HG03342 (cell line): ENCODE measurements at regions not wholly inside any gene's neighbourhood (a gene's known extent, or its start where the extent isn't known, plus 50 kb on each side); places are given as distances from the start of the nearest gene placed in this dataset.

ENCODE experiments used
- ATAC-seq: cut with Tn5 transposase; IDR thresholded peaks from one replicate; pipeline ENCODE4 v1.9.1; 2021; ENCODE audit warnings: mild to moderate bottlenecking, moderate library complexity; ENCODE audit not compliant: unreplicated experiment

DNA sequence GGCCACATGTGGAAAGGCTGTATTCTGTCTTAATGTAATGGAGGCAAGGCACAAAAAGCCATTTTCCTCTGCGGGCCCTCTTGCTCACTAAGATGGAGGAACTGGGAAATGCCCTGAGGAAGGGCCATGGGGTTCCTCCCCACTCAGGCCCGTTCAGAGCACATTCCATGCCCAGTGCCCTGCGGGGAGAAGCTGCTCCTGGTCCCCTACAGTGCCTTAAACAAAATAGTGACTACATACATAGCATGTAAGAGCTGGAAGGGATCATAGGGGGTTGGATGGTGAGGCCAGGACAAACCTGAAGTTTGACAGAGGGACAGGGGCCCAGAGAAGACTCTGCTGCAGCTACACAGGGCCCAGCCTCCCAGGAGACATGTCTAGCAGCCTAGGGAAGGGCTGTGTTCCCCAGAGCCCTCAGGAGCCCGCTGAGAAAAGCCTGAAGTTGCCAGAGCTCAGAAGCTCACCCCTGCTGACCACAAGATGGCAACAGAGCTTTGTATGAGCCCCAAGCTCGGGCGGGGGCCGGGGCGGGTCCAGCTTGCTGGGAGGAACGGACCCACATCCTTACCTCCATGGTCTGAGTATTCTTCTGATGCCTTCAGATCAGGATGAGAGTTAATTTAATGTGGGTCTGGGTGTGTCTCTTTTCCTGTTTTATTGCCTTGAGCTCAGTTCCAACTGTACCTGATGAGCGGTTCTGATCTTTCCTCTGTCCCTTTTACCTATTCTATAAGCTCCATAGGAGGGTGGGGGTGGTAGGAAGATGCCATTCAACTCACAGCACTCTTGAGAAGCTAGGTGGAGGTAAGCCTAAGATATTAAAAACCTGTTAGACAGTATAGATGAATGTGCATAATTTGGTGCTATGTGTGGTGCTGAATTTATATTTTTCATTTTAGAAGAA, 242.9 kb downstream of the CDC5L start:
- no peak for ATAC-seq

DNA sequence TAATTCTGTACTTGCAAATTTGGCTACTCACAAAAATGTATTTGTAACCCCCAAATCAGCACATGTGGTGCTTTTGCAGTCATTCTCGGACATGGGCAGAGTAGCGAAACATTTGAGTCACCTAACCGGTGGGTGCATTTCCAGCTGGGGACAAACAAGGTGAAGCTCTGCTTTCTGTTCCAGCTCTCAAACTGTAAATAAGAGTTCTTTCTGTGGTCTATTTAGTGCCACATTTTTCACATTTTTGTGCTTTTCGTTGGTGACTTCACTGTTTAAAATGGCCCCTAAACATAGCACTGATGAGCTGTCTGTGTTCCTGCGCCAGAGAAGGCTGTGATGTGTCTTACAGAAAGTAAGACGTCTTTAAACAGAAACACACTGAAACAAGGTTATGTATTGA, 244.5 kb downstream of the CDC5L start:
- no peak for ATAC-seq

DNA sequence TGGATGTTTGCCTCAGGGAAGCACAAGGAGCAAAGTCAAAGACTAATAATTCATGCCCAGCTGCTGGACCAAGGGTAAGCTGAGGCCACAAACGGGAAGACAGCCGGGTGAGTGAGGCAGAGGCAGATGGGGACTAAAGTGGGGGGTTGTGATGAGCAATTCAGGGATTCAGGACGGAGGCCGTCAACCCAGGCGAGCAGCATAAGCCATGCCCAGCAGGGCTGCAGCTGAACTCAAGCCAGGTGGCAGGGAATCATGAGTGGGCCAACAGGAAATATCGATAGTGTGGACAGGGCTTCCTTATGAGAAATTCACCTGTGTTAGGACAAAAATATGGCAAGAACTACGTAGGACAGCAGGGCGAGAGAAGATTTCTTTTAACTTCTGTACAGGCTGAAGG, 246.8 kb downstream of the CDC5L start:
- no peak for ATAC-seq

DNA sequence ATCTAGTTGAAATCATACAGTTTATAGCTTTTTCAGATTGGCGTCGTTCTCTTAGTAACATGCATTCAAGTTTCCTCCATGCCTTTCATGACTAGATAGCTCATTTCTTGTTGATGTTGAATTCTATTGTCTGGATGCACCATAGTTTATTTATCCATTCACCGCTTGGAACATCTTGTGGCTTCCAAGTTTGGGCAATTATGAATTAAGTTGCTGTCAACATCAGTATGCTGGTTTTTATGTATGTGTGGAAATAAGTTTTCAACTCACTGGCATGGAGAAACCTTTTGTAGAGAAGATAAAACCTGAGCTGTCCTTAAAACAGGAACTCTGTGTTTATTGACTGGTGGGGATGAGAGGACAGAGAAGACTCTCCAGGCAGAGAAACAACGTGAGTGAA, 248.0 kb downstream of the CDC5L start:
- ATAC-seq: no peak

DNA sequence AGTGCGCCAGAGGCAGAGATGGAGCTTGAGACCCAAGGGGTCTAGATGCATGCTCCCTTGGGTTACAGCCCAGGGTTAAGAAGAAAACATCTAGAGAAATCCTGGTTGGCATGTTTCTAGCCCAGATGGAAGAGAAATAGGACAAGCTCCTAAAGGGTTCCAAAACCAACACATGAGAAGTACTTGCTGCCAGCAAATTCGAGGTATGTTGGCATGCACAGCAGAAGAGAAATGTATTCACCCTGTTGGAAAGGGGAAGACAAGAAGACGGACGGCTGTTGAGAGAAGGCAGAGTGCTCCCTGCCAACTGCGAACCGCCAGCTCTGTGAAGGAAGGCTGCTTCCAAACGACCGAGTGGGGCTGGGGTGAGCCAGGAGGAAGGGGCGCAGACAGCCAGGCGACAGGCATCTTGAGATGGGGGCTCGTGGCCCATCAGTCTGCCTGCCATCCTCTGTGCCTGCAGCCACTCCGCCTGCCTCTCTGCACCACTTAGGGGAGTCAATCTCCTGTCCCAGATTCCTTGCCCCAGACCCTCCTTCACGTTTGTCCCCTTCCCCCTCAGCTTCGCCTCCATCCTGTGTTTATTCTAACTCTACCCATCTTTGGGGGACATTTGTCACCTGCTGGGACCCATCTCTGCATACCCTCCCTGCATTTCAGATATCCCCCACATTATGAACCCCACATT, 249.2 kb downstream of the CDC5L start:
- no peak for ATAC-seq

DNA sequence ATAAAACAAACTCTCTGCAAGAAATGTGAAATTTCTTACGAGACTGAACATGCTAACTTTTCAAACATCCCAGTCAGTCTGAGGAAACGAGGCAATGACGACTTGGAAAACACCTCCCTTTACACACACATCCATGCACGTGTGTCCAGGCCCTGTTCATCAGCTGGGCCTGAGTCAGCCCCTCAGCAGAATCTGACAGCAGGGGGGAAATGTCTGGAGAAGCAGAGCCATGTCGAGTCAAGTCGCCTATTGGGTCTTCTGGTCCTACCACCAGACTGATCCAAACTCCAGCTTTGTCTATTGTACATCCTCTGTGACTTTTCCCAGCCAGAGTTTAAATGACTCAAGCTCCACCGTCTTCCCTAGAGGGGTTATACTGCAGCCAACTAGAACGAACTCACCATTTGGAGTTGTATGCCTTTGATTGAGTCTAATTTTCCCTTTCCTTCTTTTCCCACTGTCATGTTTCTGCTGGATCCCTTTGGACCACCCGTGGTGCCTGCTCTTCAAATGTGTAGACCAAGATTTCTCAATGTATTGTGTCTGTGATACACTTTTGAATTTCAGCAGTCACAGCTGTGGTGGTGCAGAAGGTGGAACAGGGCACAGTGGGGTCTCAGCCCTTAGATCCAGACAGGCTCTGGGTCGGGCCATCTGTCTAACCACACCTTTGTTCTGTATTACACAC, 254.0 kb downstream of the CDC5L start:
- no peak for ATAC-seq

DNA sequence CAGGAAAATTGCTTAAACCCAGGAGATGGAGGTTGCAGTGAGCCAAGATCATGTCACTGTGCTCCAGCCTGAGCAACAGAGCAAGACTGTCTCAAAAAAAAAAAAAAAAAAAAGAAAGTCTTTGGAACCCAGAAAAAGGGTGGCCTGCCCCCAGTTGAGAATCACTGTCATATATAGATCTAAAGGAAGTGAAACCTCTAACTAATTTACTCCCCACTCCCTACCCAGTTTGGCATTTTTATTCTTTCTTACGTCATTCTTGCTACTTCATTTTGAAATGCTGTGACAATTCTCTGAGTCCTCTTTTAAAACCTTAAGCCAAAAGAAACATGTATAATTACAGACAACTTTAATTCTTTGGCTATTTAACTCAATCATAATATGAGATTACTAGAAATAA, 254.8 kb downstream of the CDC5L start:
- no peak for ATAC-seq

DNA sequence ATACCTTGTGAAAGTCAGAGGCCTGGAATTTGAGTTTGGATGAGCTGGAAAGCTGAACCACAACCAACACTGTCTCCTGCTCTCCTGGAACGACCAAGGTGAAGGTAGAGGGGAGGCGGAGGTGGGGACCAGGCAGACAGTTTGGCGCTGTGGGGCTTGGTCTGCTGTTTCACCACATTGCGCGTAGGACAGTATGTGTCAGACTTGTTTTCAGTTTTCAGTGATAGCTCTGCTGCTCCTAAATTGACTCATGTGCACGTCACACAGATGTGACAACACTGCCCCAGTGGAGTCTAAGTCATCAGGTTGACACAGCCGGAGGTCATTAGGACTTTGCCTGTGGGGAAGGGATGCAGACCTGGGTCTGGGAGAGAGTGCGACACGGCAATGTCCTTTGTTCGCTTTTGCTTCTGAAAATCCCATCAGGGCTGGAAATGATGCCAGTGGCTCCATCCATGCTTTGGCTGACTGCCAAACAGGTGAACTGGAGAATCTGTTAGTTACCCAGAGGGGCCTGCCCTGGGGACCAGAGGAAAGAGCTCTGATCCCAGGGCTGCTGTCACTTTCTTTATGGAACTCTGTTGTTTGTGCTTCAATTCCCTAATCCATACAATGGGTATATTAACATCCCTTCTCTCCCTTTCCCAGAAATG, 255.5 kb downstream of the CDC5L start:
- no peak for ATAC-seq

DNA sequence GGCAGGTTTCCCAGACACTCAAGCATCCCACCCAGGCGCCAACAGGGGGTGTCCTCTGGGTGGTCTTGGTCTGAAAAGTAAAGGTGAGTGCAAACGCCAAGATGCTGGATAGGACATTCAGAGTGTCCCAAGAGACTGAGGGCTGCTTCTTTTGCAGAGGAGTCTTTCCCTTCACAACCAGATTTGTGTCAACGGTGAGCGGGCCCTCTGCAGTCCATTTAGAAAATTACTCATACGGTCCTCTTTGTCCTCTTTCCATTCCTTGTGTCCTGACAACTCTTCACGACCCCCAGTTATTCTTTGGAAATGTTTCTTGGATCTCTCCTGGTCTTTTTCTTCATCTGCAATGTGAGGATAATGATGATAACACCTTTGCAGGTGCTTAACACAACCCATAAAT, 257.8 kb downstream of the CDC5L start:
- ATAC-seq: no peak

DNA sequence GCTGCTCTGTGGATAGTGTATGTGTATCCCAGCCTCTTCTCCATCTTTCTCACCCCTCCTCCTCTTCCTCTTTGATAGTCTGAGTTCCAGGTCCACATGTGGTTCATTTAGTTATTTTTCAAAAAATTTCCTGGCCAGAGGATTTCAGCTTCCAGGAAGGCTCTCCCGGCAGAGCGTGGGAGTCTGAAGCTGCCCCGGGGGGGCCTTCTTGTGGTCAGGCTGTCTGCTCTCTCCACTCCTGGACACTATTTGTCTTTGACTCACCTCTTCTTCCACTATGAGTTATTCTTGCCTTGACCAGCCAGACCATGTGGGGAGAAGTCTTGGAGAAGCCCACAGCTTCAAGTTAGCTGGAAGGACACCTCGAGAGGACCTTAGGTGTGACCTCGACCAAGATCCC, 258.8 kb downstream of the CDC5L start:
- ATAC-seq: no peak

DNA sequence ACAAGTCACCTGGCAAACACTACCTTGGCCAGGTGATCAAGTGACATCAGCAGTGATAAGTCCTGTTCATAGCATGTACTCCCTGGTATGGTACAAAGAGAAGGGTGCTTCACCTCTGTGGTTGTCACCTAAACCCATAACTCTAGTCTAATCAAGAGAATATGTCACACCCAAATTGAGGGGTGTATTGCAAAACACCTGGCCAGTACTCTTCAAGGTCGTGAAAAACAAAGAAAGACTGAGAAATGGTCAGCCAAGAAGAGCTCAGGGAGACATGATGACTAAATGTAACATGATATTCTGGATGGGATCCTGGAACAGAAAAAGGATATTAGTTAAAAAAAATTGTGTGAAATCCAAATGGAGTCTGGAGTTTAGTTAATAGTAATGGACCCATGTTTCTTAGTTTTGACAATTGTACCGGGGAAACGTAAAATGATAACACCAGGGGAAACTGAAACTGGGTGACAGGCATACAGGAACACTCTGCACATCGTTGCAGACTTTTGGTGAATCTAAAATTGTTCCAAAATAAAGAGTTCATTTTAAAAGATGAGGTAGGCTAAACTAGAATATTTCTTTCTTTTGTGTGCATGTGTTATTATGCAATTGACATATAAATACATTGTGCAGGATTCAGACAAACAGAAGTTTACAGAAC, 262.0 kb downstream of the CDC5L start:
- ATAC-seq: no peak

DNA sequence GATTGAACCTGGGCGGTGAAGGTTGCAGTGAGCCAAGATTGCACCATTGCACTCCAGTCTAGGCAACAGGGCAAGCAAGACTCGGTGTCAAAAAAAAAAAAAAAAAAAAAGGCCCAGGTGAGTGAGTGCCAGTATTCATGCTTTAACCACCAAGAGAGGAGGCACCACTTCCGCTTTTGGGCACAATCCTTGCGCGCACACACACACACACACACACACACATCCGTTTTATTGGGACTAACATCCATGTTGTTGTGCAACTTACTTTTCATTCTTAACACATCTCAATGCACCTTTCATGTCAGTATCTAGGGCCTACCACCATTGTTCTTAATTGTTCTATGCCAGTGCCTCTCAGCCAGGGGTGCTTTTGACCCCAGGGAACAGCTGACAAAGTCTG, 263.0 kb downstream of the CDC5L start:
- no peak for ATAC-seq

DNA sequence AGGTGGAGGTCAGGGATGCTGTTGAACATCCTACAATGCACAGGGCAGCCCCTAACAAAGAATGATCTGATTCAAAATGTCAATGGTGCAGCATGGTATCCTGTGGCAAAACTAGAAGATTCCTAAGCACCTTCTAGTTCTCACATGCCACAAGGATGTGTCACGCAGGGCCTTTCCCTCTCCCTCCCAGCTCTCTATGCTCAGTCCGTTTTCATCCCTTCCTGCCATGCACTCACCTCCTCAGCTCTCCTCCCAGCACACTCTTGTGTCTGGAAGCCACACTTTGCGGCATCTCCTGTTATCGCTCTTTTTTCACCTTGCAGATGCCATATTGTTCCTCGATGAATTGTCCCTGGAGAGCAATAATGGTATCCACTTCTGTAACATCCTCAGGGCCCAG, 263.4 kb downstream of the CDC5L start:
- ATAC-seq: no peak

DNA sequence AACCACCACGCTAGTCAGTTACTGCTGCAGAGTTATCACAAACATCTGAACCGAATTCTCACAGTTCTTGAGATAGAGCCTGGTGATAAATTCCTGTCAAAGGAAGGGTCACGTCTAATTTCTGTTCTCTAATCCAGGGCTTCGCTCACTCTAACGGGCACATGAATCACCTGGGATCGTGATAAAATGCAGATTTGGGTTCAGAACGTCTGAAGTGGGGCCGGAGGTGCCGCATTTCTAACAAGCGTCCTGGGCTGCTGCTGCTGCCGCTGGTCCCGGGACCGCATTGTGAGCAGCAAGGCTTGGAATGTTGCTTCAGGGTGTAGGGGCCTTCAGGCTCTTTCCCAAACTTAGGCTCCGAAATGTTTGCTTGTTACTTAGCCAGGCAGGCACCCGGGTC, 264.1 kb downstream of the CDC5L start:
- no peak for ATAC-seq

DNA sequence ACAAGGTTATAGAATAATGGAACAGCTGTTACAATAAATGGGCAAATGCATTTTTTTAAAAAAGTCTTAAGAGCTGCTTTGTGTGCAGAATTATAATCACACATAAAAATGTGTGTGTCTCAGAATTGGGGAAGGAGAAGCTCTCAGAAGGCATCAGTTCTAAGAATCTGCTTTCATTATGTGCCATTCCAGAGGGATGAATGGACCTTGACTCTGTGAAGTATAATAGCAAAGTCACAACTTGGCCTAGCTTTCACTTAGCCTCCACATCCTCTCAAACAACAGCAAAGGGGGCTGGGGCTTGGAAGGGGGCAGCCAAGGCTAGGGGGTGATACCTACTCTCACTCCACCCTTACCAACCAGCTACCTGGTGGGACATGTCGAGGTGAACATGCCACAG, 265.0 kb downstream of the CDC5L start:
- ATAC-seq: no peak

DNA sequence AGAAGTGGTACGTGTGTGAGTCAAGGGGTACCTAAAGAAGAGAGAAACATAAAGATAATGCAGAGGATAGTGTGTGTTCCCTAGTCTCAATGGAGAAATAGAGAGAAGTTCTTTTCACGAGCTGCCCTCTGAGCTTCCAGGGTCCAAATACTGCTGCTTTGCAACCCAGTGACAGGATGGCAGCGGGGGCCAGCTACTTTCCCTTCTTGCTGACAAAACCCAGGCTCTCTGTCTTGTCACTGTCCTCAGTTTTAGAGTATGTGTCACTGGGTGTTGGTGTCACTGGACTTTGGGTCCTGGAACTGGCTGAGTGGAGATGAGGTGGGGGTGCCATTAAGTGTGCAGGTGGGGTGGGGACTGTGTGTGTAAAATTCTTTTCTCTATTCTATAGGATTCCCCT, 265.6 kb downstream of the CDC5L start:
- no peak for ATAC-seq

DNA sequence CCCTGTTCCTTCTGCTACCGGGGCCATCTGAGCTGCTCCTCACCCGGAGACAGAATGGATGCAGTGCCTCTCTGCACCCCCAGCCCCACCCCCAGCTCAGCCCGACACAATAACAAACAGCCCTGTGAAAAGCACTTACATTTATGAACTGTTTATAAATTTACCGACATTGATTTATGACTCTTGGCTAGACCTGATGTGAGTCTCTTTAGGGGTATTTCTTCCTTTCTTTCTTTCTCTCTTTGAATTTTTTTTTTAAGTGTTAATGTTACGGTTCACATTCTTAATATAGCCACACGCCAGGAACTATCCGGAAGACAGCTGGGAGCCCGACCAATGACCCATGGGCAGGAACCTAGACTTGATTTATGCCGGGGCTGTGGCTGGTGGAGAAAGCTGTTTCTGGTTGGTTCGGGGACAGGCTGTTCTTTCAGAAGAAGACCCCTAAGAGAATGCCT, 266.3 kb downstream of the CDC5L start:
- no peak for ATAC-seq

DNA sequence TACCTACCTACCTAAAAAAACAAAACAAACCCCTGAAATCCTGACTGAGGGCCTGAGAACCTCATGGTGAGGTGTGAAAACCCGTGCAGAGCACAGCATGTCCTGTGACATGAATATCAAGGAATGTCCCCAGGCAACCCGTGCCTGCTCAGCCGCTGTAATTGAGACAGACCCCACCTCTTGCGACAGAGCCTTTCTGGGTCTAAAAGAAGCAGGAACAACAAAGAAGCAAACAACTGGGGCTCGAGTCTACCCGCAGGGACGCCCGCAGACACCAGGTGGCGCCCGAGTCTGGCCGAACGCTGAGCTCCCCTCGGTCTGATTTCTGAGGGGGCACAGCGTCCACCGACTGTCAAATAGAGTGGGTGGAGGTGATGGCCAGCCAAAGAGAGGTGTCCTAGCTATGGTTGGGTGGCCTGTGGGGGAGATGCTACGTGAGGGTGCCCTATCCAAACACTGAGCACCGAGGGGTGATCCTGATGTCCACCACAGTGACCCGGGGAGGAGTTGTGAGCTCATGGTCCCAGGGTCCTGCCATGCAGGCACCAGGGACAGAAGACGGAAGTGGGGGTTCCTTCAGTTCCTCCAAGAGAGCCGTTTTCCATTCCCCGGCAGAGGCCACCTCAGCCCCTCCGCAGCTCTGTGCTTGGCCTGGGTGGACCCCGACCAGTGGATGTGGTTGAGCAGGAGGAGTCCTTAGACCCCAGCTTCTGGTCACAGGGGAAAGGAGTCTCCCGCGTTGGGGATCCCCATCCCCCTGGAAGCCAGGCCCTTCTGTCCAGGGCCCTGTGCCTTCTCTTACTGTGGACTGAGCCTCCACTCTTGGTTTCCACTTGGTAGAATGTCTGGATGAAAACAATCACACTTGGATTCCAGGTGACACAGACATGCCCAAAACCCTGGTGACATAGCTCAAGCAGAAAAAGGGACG, 268.2 kb downstream of the CDC5L start:
- ATAC-seq: no peak

DNA sequence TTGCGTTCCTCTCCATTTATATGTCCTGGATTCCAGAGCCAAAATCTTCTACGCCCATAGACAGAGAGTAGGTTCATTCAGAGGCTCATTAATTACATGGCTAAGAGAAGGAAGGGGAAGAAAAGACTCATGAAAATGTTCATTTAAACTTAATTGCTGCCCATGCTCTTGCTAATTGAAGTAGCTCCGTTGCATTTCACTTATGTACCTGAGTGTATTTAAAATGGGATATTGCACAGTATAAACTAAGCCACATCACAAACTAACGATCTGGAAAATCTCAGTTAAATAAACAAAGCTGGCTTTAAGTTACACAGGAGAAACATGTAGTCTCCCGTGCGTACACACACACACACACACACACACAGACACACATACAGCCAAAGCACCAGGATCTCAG, 269.2 kb downstream of the CDC5L start:
- ATAC-seq: no peak
